ENCODE measurements at regions not wholly inside any gene's neighbourhood (a gene's known extent, or its start where the extent isn't known, plus 50 kb on each side); places are given as distances from the start of the nearest gene placed in this dataset.

- ChIA-PET POLR2A (no interaction called here), CTCF (no interaction called here), RAD21 (ENCODE audit: low non-redundant PET in 1 of 2, low total read pairs in 2 of 2, uncharacterized antibody in 2 of 2, unreplicated experiment in 2 of 2) (no interaction called here)
- H3K79me2 ChIP-seq (ENCODE audit: insufficient read depth, low read length), result no peaks in the 10 kb centered on the region
- intact Hi-C loops (cut with micrococcal nuclease), result no loop called here
- H3K36me3 ChIP-seq (ENCODE audit: control insufficient read depth in 1 of 2, insufficient read depth in 2 of 2, low read length in 2 of 2), result no peaks in the 10 kb centered on the region
- ATAC-seq (no peak), DNase-seq (ENCODE audit: low read depth, low spot score) (no peak)
- BruUV-seq (replicated peaks), result no TSS peak
- H3K27ac ChIP-seq (ENCODE audit: low read depth, low read length), result no peak overlapping the region
- H3K4me1 ChIP-seq (ENCODE audit: control insufficient read depth in 1 of 2, insufficient read depth in 2 of 2, low read length in 2 of 2), result peaks cover 0 to 11% of the 10 kb centered on the region in 2 experiments; a peak in 1 of 4 replicates
- no peak overlapping the region for H3K9ac ChIP-seq (ENCODE audit: low read length)
- H3K9me2 ChIP-seq (ENCODE audit: insufficient read depth), result no peaks in the 10 kb centered on the region
- no peak overlapping the region for H2AFZ ChIP-seq (ENCODE audit: low read depth, low read length, poor library complexity, severe bottlenecking)
- H3K27me3 ChIP-seq (ENCODE audit: insufficient read depth, low read length), result no peaks in the 10 kb centered on the region
- H3K4me3 ChIP-seq (replicated peaks in 1 of 2; ENCODE audit: low read depth in 1 of 2, low read length in 2 of 2), result no peak overlapping the region
- H3K9me3 ChIP-seq (ENCODE audit: control insufficient read depth in 1 of 2, insufficient read depth in 1 of 2, low read depth in 1 of 2, low read length in 2 of 2), result no peaks in the 10 kb centered on the region
- TF ChIP-seq SP1 (IDR thresholded peaks at IDR 0.05; ENCODE audit: low read depth) (no peak), ATF3 (IDR thresholded peaks at IDR 0.05) (no peak), ZNF274 (IDR thresholded peaks at IDR 0.05; ENCODE audit: low read depth, low read length) (no peak), SIN3A (IDR thresholded peaks at IDR 0.05; ENCODE audit: low read depth) (no peak), POLR2A (IDR thresholded peaks at IDR 0.05; ENCODE audit: borderline replicate concordance, extremely low read depth, insufficient read depth, insufficient read length) (no peak), EZH2 (IDR thresholded peaks at IDR 0.05) (no peak), YY1 (IDR thresholded peaks at IDR 0.05; ENCODE audit: extremely low read depth, insufficient replicate concordance, low read depth, low read length) (no peak), ZBTB33 (IDR thresholded peaks at IDR 0.05; ENCODE audit: extremely low read depth, insufficient replicate concordance, low read length) (no peak), EGR1 (IDR thresholded peaks at IDR 0.05; ENCODE audit: low read depth) (no peak)
- H3K4me2 ChIP-seq (ENCODE audit: low read length), result no peak overlapping the region
- no peaks in the 10 kb centered on the region for H4K20me1 ChIP-seq (ENCODE audit: insufficient read depth)
Measured at GRCh38 chr4:80138551-80139538, 58.5 kb upstream of the PRDM8 start.
